CD4-positive, alpha-beta T cell treated with Interleukin-17A for 1 hour (primary cell): ENCODE measurements at regions not wholly inside any gene's neighbourhood (a gene's known extent, or its start where the extent isn't known, plus 50 kb on each side); places are given as distances from the start of the nearest gene placed in this dataset.

Experiments used
- DNase-seq: peaks from one replicate; pipeline ENCODE4 v3.0.0-alpha.2; 2020

GRCh38 chr12:34292736-34293625 lies 270.7 kb downstream of the ALG10 start:
- no peak for DNase-seq

GRCh38 chr12:34294137-34294536 lies 271.8 kb downstream of the ALG10 start:
- no peak for DNase-seq

GRCh38 chr12:34294671-34295365 lies 272.5 kb downstream of the ALG10 start:
- DNase-seq, result no peak

- no peak for DNase-seq
Measured at GRCh38 chr12:34295366-34296142, 273.3 kb downstream of the ALG10 start.

- no peak for DNase-seq
Measured at GRCh38 chr12:34296143-34297041, 274.1 kb downstream of the ALG10 start.

GRCh38 chr12:34297126-34297789 lies 275.0 kb downstream of the ALG10 start:
- DNase-seq, result no peak

- DNase-seq, result no peak
Measured at GRCh38 chr12:34297790-34298164, 275.5 kb downstream of the ALG10 start.

GRCh38 chr12:34298176-34298970 lies 276.1 kb downstream of the ALG10 start:
- DNase-seq, result no peak

- DNase-seq, result no peak
Measured at GRCh38 chr12:34298971-34299801, 276.9 kb downstream of the ALG10 start.

- DNase-seq, result no peak
Measured at GRCh38 chr12:34299802-34300193, 277.5 kb downstream of the ALG10 start.

GRCh38 chr12:34300376-34301250 lies 278.3 kb downstream of the ALG10 start:
- DNase-seq, result no peak

- DNase-seq, result no peak
Measured at GRCh38 chr12:34301251-34302130, 279.2 kb downstream of the ALG10 start.

- no peak for DNase-seq
Measured at GRCh38 chr12:34302131-34302885, 280.0 kb downstream of the ALG10 start.

- no peak for DNase-seq
Measured at GRCh38 chr12:34303091-34303870, 281.0 kb downstream of the ALG10 start.

- DNase-seq, result no peak
Measured at GRCh38 chr12:34304001-34304400, 281.7 kb downstream of the ALG10 start.

GRCh38 chr12:34304546-34304945 lies 282.2 kb downstream of the ALG10 start:
- DNase-seq, result no peak
